Karpas-422 (cell line): ENCODE measurements at regions not wholly inside any gene's neighbourhood (a gene's known extent, or its start where the extent isn't known, plus 50 kb on each side); places are given as distances from the start of the nearest gene placed in this dataset.

Experiments used
- DNase-seq: peaks from one replicate; pipeline ENCODE4 v3.0.0-alpha.2; 2015
- H2AFZ ChIP-seq: fragments of 200-600 bp; sonication (generic); 2 replicates; pipeline ENCODE4 v1.6.1; 2014; ENCODE audit warnings: antibody characterized with exemption, low read length, mixed read lengths
- H3K27ac ChIP-seq: fragments of 200-600 bp; sonication (generic); 2 replicates; pipeline ENCODE4 v1.5.1; 2014; ENCODE audit warnings: mild to moderate bottlenecking, low read length, moderate library complexity
- H3K27me3 ChIP-seq: fragments of 200-600 bp; sonication (generic); 2 replicates; pipeline ENCODE4 v1.6.1; 2014; ENCODE audit warnings: low read length, mixed read lengths
- H3K36me3 ChIP-seq: fragments of 200-600 bp; sonication (generic); 2 replicates; pipeline ENCODE4 v1.6.1; 2014; ENCODE audit warnings: low read length, mixed read lengths; ENCODE audit not compliant: insufficient read depth
- H3K4me1 ChIP-seq: fragments of 200-600 bp; sonication (generic); 2 replicates; pipeline ENCODE4 v1.6.1; 2014; ENCODE audit warnings: mild to moderate bottlenecking, low read length, mixed read lengths
- H3K4me2 ChIP-seq: fragments of 200-600 bp; sonication (generic); 2 replicates; pipeline ENCODE4 v1.6.1; 2014; ENCODE audit warnings: low read length, low read depth, mild to moderate bottlenecking; ENCODE audit not compliant: poor library complexity, severe bottlenecking
- H3K4me3 ChIP-seq: fragments of 200-600 bp; sonication (generic); 2 replicates; pipeline ENCODE4 v1.5.1; 2014; ENCODE audit warnings: mild to moderate bottlenecking, antibody characterized with exemption, low read length, mixed read lengths
- H3K79me2 ChIP-seq: fragments of 200-600 bp; sonication (generic); 2 replicates; pipeline ENCODE4 v1.6.1; 2014; ENCODE audit warnings: mild to moderate bottlenecking, low read length, mixed read lengths
- H3K9ac ChIP-seq: fragments of 200-600 bp; sonication (generic); 2 replicates; pipeline ENCODE4 v1.6.0; 2014; ENCODE audit warnings: low read length
- H3K9me2 ChIP-seq: fragments of 200-600 bp; sonication (generic), shearing (Covaris generic); replicated peaks from 2 replicates; pipeline ENCODE4 v1.6.0; 2014; ENCODE audit warnings: mild to moderate bottlenecking, low read length, moderate library complexity; ENCODE audit not compliant: insufficient read depth
- H3K9me3 ChIP-seq: fragments of 300-700, 200-600 bp; sonication (generic); 2 replicates; pipeline ENCODE4 v1.6.1; 2014; ENCODE audit warnings: low read length, mixed read lengths
- H4K20me1 ChIP-seq: fragments of 200-600 bp; sonication (generic); 2 replicates; pipeline ENCODE4 v1.6.1; 2014; ENCODE audit warnings: mild to moderate bottlenecking, antibody characterized with exemption, low read length, low read depth; ENCODE audit not compliant: insufficient read depth

DNA sequence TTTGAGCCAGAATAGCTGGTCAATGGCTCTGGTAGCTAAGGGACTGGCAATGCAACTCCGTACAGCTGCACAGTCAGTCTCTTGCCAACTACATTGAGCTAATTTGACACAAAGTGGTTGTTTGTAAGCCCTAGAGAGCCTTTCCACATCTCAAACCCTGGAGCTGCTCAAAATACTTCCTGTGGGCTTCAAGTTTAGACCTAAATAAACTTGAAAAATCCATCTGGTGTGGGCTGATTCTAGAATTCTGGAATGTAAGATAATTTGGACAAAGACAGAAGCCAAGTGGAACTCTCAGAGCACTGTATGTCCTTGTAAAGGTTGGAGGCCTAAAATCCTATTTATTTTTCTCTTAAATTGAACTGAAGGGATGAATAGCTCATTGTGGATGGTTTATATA lies 380.8 kb downstream of the SPRY1 start:
- Histone ChIP-seq H3K9me2 (no peaks in the 10 kb centered on the region), H4K20me1 (no peaks in the 10 kb centered on the region), H3K36me3 (no peaks in the 10 kb centered on the region), H3K79me2 (no peaks in the 10 kb centered on the region), H3K9me3 (no peaks in the 10 kb centered on the region), H3K4me3 (no peak overlapping the region), H3K9ac (no peak overlapping the region), H3K27ac (no peak overlapping the region), H2AFZ (no peak overlapping the region), H3K27me3 (no peaks in the 10 kb centered on the region), H3K4me2 (no peak overlapping the region), H3K4me1 (no peaks in the 10 kb centered on the region)
- DNase-seq: no peak

DNA sequence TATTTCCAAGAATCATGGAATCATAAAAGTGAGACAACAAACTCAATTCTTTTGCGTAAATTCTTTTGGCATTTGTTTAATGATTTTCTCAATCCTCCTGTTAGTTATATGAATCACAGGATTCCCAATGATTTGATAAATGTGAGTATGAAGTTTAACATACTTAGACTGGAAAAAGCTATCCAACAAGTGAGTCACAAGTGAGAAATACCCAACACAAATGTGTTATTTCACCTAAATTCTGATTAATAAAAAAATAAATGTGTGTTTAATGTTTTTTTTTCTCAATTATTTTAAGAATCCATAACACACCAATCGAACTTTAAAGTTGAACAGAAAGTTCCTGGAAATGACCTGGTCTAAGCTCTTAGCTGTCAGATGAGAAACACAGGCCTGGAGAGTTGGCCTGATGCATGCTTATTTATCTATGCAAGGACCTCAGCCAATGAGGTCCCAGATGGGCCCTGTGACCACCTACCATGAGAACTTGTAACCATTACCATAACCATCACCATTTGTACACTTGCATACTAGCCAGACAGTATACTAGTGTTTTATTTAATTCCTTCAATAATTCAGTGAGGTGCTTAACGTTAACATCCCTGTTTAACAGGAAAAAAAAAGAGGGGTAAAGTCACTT lies 386.7 kb downstream of the SPRY1 start:
- H2AFZ ChIP-seq: no peak overlapping the region
- H3K9me3 ChIP-seq: no peaks in the 10 kb centered on the region
- no peaks in the 10 kb centered on the region for H3K4me1 ChIP-seq
- H3K4me3 ChIP-seq: no peak overlapping the region
- no peaks in the 10 kb centered on the region for H3K27me3 ChIP-seq
- no peak overlapping the region for H3K4me2 ChIP-seq
- no peak for DNase-seq
- no peaks in the 10 kb centered on the region for H3K9me2 ChIP-seq
- no peaks in the 10 kb centered on the region for H4K20me1 ChIP-seq
- H3K9ac ChIP-seq: no peak overlapping the region
- no peaks in the 10 kb centered on the region for H3K36me3 ChIP-seq
- no peaks in the 10 kb centered on the region for H3K79me2 ChIP-seq
- no peak overlapping the region for H3K27ac ChIP-seq

DNA sequence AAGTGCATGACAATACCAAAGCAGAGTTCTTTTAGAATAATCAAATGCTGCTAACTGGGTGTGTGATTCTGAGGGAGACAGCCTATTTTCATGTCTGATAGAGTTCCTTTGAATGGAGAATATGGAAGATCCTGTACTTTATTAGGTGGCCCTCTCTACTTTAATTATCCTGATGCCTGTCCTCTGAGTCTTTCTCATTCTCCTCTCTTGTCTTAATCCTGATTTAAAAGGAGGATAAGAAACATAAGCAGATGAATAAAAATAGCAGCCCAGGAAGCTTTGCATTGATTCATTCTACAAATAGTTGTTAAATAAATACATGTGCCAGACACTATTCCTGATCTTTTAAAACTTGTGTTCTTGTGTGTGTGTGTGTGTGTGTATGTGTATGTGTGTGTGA lies 387.3 kb downstream of the SPRY1 start:
- no peaks in the 10 kb centered on the region for H3K4me1 ChIP-seq
- no peak overlapping the region for H3K27ac ChIP-seq
- no peak overlapping the region for H3K4me3 ChIP-seq
- no peak overlapping the region for H3K9ac ChIP-seq
- H3K79me2 ChIP-seq: no peaks in the 10 kb centered on the region
- no peaks in the 10 kb centered on the region for H3K36me3 ChIP-seq
- H4K20me1 ChIP-seq: no peaks in the 10 kb centered on the region
- no peak overlapping the region for H2AFZ ChIP-seq
- H3K4me2 ChIP-seq: no peak overlapping the region
- no peaks in the 10 kb centered on the region for H3K27me3 ChIP-seq
- H3K9me2 ChIP-seq: no peaks in the 10 kb centered on the region
- no peak for DNase-seq
- H3K9me3 ChIP-seq: no peaks in the 10 kb centered on the region

DNA sequence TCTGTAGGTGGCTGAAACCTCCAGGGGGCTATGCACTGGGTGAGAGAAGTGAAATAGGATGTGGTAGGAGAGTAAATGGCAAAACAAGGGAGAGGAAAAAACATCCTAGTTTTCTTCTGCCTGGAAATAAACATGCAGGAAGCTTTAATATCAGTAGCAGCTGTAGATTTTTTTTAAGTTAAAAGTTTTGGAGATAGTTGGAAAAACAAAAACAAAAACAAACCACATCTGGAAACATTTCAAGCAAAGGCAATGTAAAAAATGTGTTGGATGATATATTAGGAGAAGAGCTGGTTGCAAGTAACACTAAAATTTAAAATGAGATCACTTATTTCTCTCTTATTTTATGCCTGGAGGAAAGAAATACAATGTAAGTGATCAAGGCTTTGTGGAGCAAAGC lies 388.0 kb downstream of the SPRY1 start:
- no peaks in the 10 kb centered on the region for H4K20me1 ChIP-seq

DNA sequence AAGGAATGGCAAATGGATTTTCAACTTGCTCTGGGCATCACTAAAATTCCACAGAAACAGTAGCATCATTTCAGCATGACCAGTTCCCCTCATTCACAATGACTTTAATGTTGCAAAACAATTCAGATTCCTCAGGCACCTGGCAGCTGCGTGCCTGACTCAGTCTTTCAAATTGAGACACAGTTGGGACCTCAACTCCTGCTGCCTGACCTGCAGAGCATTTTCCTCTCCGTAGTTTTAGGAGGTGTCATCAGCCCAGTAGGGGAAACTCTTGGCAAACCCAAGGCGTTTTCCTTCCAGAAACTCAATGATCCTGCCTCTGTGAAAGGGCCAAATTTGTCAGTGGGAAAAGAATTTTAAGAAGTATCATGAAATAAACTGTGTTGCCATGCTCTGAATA lies 388.9 kb downstream of the SPRY1 start:
- no peak overlapping the region for H3K9ac ChIP-seq
- no peak overlapping the region for H3K4me2 ChIP-seq
- H2AFZ ChIP-seq: no peak overlapping the region
- no peaks in the 10 kb centered on the region for H3K27me3 ChIP-seq
- H3K36me3 ChIP-seq: no peaks in the 10 kb centered on the region
- no peaks in the 10 kb centered on the region for H4K20me1 ChIP-seq
- no peak overlapping the region for H3K4me3 ChIP-seq
- H3K9me3 ChIP-seq: no peaks in the 10 kb centered on the region
- H3K79me2 ChIP-seq: no peaks in the 10 kb centered on the region
- no peaks in the 10 kb centered on the region for H3K9me2 ChIP-seq
- H3K27ac ChIP-seq: no peak overlapping the region
- no peak for DNase-seq
- no peaks in the 10 kb centered on the region for H3K4me1 ChIP-seq

More for the DNA sequence above, 388.0 kb downstream of the SPRY1 start:
- no peak for DNase-seq
- Histone ChIP-seq H3K79me2 (no peaks in the 10 kb centered on the region), H3K9ac (no peak overlapping the region), H3K4me2 (no peak overlapping the region), H3K36me3 (no peaks in the 10 kb centered on the region), H3K27me3 (no peaks in the 10 kb centered on the region), H2AFZ (no peak overlapping the region), H3K27ac (no peak overlapping the region), H3K9me3 (no peaks in the 10 kb centered on the region), H3K9me2 (no peaks in the 10 kb centered on the region), H3K4me1 (no peaks in the 10 kb centered on the region), H3K4me3 (no peak overlapping the region)

DNA sequence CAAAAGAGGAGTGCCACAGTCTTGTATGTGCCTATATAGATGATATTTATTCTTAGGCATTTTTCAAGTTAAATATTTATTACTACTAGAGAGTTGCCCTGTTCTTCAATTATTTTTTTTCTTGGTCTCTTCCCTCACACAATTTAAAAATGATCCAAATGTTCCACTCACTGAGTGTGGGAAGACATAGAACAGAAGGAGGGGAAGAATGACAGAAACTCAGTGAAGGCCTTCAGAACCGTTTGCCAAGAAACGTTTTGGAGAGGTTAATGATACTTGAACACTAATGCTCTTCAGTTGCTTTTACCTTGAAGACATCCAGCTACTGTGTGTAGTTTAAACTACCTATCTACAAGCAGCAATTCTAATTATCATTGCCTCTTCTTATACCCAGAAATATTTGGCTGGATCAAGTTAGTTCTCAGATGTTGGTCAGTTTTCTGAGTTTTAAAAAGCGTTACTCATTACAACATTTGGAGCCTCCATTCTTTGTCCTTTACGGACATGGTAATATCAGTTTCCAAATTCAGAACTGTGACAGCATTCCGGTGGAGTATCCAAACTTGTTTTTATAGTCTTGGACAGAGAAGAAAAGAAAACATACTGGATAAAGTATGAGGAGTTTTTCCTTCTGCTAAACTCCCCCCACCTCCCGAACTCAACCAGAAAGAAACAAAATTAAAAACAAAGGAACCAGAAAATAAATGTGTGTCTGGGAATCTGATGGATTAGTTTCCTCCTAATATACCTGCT lies 389.7 kb downstream of the SPRY1 start:
- no peaks in the 10 kb centered on the region for H3K4me1 ChIP-seq
- DNase-seq: no peak
- H3K27ac ChIP-seq: no peak overlapping the region

DNA sequence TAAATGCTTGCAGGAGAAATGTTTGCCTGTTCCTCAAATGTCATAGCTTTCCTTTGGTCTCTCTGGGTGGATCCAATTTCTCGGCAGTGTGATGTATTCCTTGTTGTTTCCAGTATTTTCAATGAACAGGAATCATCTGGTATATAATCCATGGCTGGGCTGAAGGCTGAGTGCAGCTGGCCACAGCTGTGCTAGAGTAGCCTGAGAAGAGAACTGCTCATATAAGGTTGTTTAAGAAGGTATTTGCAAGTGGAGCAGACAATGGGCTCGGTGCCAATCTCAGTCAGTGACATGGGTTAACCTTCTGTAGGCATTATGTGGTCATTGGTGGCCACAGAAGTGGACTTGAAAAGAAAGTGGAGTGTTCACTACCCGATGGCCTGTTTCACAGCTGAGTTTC lies 390.3 kb downstream of the SPRY1 start:
- no peak overlapping the region for H3K4me3 ChIP-seq
- H2AFZ ChIP-seq: no peak overlapping the region
- H3K9me2 ChIP-seq: no peaks in the 10 kb centered on the region
- no peaks in the 10 kb centered on the region for H3K9me3 ChIP-seq
- H4K20me1 ChIP-seq: no peaks in the 10 kb centered on the region
- no peak for DNase-seq
- H3K27ac ChIP-seq: no peak overlapping the region
- H3K27me3 ChIP-seq: no peaks in the 10 kb centered on the region
- no peaks in the 10 kb centered on the region for H3K79me2 ChIP-seq
- no peaks in the 10 kb centered on the region for H3K36me3 ChIP-seq
- no peaks in the 10 kb centered on the region for H3K4me1 ChIP-seq
- H3K9ac ChIP-seq: no peak overlapping the region
- no peak overlapping the region for H3K4me2 ChIP-seq

More for the DNA sequence above, 389.7 kb downstream of the SPRY1 start:
- Histone ChIP-seq H2AFZ (no peak overlapping the region), H3K9ac (no peak overlapping the region), H3K79me2 (no peaks in the 10 kb centered on the region), H3K9me2 (no peaks in the 10 kb centered on the region), H3K4me2 (no peak overlapping the region), H3K27me3 (no peaks in the 10 kb centered on the region), H3K4me3 (no peak overlapping the region), H4K20me1 (no peaks in the 10 kb centered on the region), H3K36me3 (no peaks in the 10 kb centered on the region), H3K9me3 (no peaks in the 10 kb centered on the region)

DNA sequence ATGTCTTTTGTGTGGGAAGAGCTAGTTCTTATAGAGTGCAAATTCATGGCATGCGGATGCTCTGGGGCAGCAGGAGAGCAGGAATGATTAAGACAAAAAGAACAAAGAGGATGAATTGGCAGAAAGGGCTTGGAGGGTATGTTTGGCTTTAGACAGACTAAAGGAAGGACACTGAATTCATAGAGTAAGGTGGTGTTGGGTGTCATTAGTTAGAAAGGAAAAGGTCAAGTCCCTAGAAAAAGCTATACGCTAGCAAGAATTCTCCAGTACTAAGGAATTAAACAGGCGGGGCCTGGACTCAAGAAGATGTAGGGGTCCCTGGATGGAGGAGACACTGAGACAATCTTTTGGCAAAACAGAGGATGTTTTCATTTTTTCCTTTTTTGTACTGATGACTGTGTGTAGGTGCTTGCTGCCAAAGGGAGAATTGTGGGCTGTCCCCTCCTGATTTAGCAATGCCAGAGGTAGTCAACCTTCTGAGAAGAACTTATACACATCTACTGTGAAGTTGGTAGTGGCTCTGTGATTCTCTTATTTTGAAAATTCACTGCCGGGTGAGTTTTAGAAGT lies 391.0 kb downstream of the SPRY1 start:
- Histone ChIP-seq H2AFZ (no peak overlapping the region), H4K20me1 (no peaks in the 10 kb centered on the region), H3K4me2 (no peak overlapping the region), H3K27ac (no peak overlapping the region), H3K79me2 (no peaks in the 10 kb centered on the region), H3K9me2 (no peaks in the 10 kb centered on the region), H3K9ac (no peak overlapping the region), H3K27me3 (no peaks in the 10 kb centered on the region), H3K4me3 (no peak overlapping the region), H3K36me3 (no peaks in the 10 kb centered on the region), H3K9me3 (no peaks in the 10 kb centered on the region), H3K4me1 (no peaks in the 10 kb centered on the region)
- no peak for DNase-seq
